Vagina (tissue), 2 donors: ENCODE measurements at regions not wholly inside any gene's neighbourhood (a gene's known extent, or its start where the extent isn't known, plus 50 kb on each side); places are given as distances from the start of the nearest gene placed in this dataset.

Experiments
- DNase-seq, 2 donors: peaks; one replicate each; pipeline ENCODE4 v3.0.0-alpha.2; 2017; ENCODE audit errors: extremely low spot score in 2 of 2
- H3K27ac ChIP-seq: fragments of 200-600 bp; sonication (generic); one replicate; pipeline ENCODE4 v1.5.1; 2019
- H3K27me3 ChIP-seq: fragments of 200-600 bp; sonication (generic); one replicate; pipeline ENCODE4 v1.5.1; 2019
- H3K36me3 ChIP-seq, 2 donors: fragments of 200-600 bp; sonication (generic); one replicate each; pipeline ENCODE4 v1.5.1; 2017 to 2019
- H3K4me1 ChIP-seq: fragments of 200-600 bp; sonication (generic); one replicate; pipeline ENCODE4 v1.5.1; 2019
- H3K4me3 ChIP-seq, 2 donors: fragments of 200-600 bp; sonication (generic); 1 replicate in 1 of 2; 2 replicates in 1 of 2; pipeline ENCODE4 v1.5.1; 2016 to 2019
- H3K9me3 ChIP-seq: fragments of 200-600 bp; sonication (generic); one replicate; pipeline ENCODE4 v1.5.1; 2019
- CTCF ChIP-seq, 3 experiments: fragments of 450-650 bp in 2 of 3; fragments of 200-600 bp in 1 of 3; sonication (generic) in 1 of 3; IDR thresholded peaks; one replicate each; pipeline ENCODE4 v1.5.1; 2017 to 2019; ENCODE audit warnings: antibody characterized with exemption in 3 of 3, mild to moderate bottlenecking in 2 of 3, moderate library complexity in 2 of 3
- POLR2A ChIP-seq, 2 donors: fragments of 450-650 bp; IDR thresholded peaks; one replicate each; pipeline ENCODE4 v1.6.1; 2017; ENCODE audit warnings: antibody characterized with exemption in 2 of 2, mild to moderate bottlenecking in 2 of 2, moderate library complexity in 2 of 2
- POLR2AphosphoS5 ChIP-seq, 2 donors: sonication (generic); formaldehyde crosslinking; IDR thresholded peaks; one replicate each; pipeline ENCODE4 v1.9.0; 2017; ENCODE audit warnings: antibody characterized with exemption in 2 of 2, mild to moderate bottlenecking in 2 of 2, low read depth in 1 of 2; ENCODE audit not compliant: insufficient read depth in 1 of 2
- intact Hi-C: fragments of 100-400 bp; cut with DNase I; formaldehyde crosslinking; loops from one replicate; pipeline ENCODE4 v1.15.1; 2023

- intact Hi-C loops = no loop called here
- no peak overlapping the region for H3K27ac ChIP-seq
- DNase-seq = no peak
Observed at GRCh38 chr2:236975766-236976165, 109.9 kb upstream of the COPS8 start.

GRCh38 chr2:236976266-236977062 is 109.2 kb upstream of the COPS8 start:
- no peaks in the 10 kb centered on the region for H3K9me3 ChIP-seq
- TF ChIP-seq POLR2A (IDR thresholded peaks at IDR 0.05) = no peak
- no peak for TF ChIP-seq POLR2AphosphoS5 (IDR thresholded peaks at IDR 0.05; ENCODE audit: insufficient read depth in 1 of 2, low read depth in 1 of 2)
- H3K36me3 ChIP-seq = no peaks in the 10 kb centered on the region
- no peak overlapping the region for H3K27ac ChIP-seq
- no peaks in the 10 kb centered on the region for H3K27me3 ChIP-seq
- H3K4me3 ChIP-seq = no peak overlapping the region
- peaks cover 19% of the 10 kb centered on the region for H3K4me1 ChIP-seq
- DNase-seq = no peak
- intact Hi-C loops = no loop called here

More at GRCh38 chr2:236975766-236976165, 109.9 kb upstream of the COPS8 start:
- TF ChIP-seq POLR2A (IDR thresholded peaks at IDR 0.05) = no peak
- no peak for TF ChIP-seq POLR2AphosphoS5 (IDR thresholded peaks at IDR 0.05; ENCODE audit: insufficient read depth in 1 of 2, low read depth in 1 of 2)
- TF ChIP-seq CTCF (IDR thresholded peaks at IDR 0.05) = no peak
- Histone ChIP-seq H3K9me3 (no peaks in the 10 kb centered on the region), H3K36me3 (no peaks in the 10 kb centered on the region), H3K4me3 (no peak overlapping the region), H3K27me3 (no peaks in the 10 kb centered on the region), H3K4me1 (peaks cover 24% of the 10 kb centered on the region)

- DNase-seq = no peak
- H3K4me1 ChIP-seq = peaks cover 11% of the 10 kb centered on the region
- no peaks in the 10 kb centered on the region for H3K27me3 ChIP-seq
- no peaks in the 10 kb centered on the region for H3K9me3 ChIP-seq
- no peak overlapping the region for H3K27ac ChIP-seq
- no peak for TF ChIP-seq CTCF (IDR thresholded peaks at IDR 0.05)
- no peak for TF ChIP-seq POLR2AphosphoS5 (IDR thresholded peaks at IDR 0.05; ENCODE audit: insufficient read depth in 1 of 2, low read depth in 1 of 2)
- TF ChIP-seq POLR2A (IDR thresholded peaks at IDR 0.05) = no peak
- H3K4me3 ChIP-seq = no peak overlapping the region
- intact Hi-C loops = no loop called here
- no peaks in the 10 kb centered on the region for H3K36me3 ChIP-seq
Observed at GRCh38 chr2:236977063-236977851, 108.4 kb upstream of the COPS8 start.

GRCh38 chr2:236977852-236978398 is 107.8 kb upstream of the COPS8 start:
- H3K27ac ChIP-seq = no peak overlapping the region
- no peaks in the 10 kb centered on the region for H3K27me3 ChIP-seq
- intact Hi-C loops = no loop called here
- peaks cover 4% of the 10 kb centered on the region for H3K4me1 ChIP-seq
- H3K9me3 ChIP-seq = no peaks in the 10 kb centered on the region
- no peak for DNase-seq
- no peak overlapping the region for H3K4me3 ChIP-seq
- no peaks in the 10 kb centered on the region for H3K36me3 ChIP-seq
- TF ChIP-seq POLR2AphosphoS5 (IDR thresholded peaks at IDR 0.05; ENCODE audit: insufficient read depth in 1 of 2, low read depth in 1 of 2) = no peak

GRCh38 chr2:236979664-236980063 is 106.0 kb upstream of the COPS8 start:
- DNase-seq = no peak
- intact Hi-C loops = no loop called here

More at GRCh38 chr2:236979664-236980063, 106.0 kb upstream of the COPS8 start:
- H3K27ac ChIP-seq = no peak overlapping the region
- H3K4me1 ChIP-seq = no peaks in the 10 kb centered on the region
- H3K27me3 ChIP-seq = no peaks in the 10 kb centered on the region
- no peaks in the 10 kb centered on the region for H3K36me3 ChIP-seq
- H3K9me3 ChIP-seq = no peaks in the 10 kb centered on the region
- TF ChIP-seq POLR2A (IDR thresholded peaks at IDR 0.05) (no peak), CTCF (IDR thresholded peaks at IDR 0.05) (no peak), POLR2AphosphoS5 (IDR thresholded peaks at IDR 0.05; ENCODE audit: insufficient read depth in 1 of 2, low read depth in 1 of 2) (no peak)
- H3K4me3 ChIP-seq = no peak overlapping the region
